Renal pelvis (tissue), 1 donor: ENCODE measurements at regions not wholly inside any gene's neighbourhood (a gene's known extent, or its start where the extent isn't known, plus 50 kb on each side); places are given as distances from the start of the nearest gene placed in this dataset.

Experiments
- DNase-seq: peaks from one replicate; pipeline ENCODE4 v3.0.0-alpha.2; 2013

DNA sequence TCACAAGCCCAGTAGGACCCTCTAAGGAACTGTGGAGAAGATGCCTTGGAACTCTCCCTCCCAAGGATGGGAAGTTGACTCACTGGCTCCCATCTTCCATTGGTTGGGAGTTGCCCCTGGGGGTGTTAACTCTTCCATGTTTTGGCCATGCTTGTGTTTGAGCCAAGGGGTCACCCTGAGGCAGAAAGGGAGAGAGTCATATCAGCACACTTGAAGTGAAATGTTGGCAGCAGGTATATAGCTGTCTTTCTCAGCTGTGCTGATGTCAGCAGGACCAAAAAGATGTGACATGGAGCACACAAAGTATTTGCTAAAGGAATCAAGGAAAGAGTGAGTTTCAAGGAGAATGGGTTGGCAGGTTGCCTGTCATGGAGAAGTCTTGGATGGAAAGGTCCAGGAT lies 359.4 kb downstream of the RPS24 start:
- DNase-seq = no peak

DNA sequence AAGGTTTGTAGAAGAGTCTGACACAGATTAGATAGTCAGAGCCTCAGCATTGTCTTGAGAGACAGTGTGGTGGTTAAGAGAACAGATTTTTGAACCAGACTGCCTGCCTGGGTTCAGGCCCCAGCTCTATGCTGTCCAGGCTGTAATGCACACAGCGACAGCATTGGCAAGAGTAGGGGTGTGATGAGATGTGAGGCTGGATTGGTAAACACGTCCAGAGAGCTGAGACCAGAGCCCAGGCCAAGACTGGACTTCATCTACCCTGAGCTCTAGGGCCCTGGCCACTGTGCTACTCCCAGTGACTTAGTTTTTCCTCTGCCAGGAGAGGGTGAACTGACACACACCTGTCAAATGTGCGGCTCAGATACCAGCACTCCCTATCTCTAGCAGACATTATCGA lies 360.4 kb downstream of the RPS24 start:
- DNase-seq = no peak

DNA sequence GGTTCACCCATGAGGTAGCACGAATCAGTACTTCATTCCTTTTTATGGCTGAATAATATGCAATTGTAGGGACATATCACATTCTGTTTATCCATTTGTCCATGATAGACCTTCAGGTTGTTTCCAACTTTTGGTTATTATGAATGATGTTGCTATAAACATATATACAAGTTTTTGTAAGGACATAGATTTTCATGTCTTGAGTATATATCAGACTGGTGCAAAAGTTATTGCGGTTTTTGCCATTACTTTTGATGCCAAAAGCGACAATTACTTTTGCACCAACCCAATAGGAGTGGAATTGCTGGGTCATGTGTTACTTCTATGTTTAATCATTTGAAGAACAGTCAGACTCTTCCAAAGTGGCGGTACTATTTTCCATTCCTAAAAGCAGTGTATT lies 361.5 kb downstream of the RPS24 start:
- DNase-seq = no peak

DNA sequence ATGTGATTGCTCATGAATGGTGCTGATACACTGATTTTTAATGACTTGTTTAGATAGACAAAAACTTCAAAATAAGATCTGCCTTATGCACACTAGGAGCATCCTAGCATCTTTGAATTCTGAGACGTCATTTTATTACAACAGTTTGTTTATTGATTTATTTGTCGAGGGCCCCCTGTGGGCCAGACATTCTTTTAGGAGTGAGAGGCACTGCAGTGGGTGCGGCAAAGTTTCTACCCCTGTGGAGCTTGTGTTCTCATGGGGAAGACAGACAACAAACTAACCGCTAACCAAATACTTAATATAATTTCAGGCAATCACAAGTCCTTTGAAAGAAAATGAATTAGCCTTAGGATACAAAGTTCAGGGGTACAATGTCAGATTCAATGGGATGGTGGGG lies 363.1 kb downstream of the RPS24 start:
- DNase-seq = no peak

DNA sequence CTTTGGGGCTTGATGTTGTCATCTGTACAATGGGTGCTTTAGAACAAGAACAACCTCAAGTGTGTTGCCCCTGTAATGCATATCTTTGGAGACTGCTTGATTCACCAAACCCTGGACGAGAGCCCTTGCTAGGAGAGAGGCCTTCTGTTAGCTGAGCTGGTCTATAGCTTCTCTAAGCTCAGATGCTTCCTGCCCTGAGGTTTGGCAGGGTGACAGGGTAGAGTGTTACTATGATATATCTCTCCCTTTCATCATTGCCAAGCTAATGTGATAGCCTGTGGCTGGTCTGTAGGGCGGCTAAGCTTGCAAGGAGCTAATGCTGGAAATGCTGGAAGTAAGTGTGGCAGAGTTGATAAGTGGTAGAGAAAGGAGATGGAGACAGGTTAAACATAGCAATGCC lies 364.1 kb downstream of the RPS24 start:
- DNase-seq = no peak

DNA sequence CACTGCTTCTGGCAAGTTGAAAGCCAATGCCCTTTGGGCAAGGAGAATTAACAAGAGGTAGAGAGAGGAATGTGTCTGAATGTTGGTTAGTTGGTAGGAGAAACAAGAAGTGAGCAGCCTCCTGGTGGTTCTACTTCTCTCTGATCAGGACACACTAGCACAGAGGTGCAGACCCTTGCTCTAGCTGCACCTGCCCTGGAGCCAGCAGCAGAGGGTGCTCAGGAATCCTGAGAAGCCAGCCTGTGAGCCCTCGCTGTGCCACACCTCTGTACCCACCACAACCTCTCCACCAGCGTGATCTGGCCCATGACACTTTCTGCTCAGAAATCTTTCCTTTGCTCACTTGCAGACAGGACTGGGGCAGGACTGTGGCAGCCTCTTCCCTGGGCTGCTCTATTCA lies 364.7 kb downstream of the RPS24 start:
- DNase-seq = no peak

DNA sequence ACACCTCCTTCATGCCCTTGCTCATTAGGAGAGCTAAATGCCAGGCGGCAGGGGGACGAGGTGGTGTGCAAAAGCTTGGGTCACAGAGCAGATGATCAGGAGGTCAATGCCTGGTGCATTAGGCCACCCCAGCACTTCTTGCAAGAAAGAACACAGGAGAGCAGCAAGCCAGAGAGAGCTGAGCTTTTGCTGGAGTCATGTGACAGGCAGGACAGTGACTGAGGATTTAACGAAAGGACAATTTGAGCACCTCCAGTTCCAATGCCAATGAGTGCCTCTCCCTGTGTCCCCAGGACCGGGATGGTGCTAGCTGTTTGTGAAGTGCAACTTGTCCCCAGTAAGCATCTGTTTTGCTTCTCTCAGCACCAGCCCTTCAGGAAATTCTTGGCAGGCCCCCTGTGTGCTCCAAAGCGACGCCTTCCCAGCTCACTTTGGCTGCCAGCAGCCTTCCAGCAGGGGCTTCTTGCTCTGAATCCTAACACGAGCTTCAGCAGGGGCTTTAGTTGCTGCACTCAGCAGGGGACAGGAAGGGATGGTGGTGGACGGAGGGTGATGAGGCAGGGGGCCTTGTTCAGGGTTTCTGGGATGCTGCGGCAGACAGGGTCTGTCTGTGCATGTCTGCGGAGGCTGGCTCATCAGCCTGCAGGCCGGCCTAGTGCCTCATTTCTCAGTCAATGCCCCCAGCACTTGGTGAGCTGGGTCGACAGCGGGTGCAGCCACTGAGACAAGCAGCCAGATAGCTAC lies 368.1 kb downstream of the RPS24 start:
- no peak for DNase-seq

DNA sequence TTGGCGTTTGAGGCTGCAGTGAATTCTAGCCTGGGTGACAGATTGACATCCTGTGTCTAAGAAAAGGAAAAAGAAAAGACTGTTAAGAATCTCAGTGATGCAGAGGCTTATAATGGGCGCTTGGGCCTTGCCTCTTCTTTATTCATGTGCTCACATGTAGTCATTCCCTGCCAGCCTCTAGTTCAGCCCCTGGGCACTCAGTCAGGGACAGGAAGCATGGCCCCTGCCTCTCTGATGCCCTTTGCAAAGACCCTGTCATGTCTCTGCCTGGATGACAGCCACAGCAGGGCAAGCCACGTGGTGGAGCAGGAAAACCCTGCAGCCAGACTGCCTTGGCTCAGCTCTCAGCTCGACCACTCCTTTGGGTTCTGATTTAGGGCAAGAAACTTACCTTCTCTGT lies 368.9 kb downstream of the RPS24 start:
- DNase-seq = no peak

DNA sequence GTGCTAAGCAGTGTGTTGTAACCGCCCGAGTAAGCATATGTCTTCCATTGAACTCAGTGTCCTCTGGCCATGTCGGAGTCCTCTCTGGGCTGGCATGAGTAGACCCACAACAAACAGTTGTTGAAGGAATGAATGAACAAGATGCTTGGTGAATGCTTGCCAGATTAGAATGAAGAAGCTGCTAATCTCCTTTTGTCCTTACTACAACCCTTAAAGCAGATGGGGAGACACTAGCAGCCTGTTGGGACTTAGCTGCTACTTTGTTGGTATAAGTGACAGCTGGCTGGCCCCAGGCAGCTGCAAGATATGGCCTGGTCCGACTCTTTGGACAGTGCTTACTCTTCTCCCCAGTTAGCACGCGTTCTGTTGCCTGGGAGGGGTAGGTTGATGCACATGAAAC lies 370.1 kb downstream of the RPS24 start:
- DNase-seq = no peak

DNA sequence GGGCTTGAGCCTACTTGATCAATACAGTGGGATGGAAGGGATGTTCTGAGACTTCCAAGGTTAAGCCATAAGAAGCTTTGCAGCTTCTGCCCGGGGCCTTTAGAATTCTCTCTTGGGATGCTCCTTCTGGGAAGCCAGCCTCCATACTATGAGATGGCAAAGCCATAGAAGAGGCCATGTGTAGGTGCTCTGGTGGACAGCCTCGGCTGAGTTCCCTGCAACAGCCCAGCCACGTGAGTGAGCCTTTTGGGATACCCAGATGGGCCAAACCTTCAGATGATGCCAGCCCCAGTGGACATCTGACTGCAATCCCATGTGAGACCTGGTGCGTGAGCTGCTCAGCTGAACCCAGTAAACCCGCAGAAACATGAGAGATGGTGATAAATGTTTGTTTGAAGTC lies 370.6 kb downstream of the RPS24 start:
- DNase-seq = no peak

DNA sequence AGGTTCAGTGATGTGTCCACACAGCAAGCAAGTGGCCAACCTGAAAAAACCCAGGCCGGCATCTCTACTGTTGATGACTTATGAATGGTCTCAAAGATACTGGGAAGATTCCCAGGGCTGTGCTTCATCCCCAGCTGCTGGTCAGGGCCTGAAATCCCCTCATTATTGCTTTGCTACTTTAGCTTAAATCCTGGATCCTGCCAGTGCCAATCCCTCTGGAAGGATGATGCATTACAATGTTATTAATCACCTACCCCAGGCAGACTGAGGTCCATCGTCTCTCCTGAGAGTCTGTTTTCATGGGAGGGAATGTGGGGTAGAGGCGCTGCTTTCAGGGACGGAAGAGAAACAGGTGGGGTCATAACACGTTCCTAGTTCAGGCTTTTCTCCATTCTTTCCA lies 371.6 kb downstream of the RPS24 start:
- no peak for DNase-seq

DNA sequence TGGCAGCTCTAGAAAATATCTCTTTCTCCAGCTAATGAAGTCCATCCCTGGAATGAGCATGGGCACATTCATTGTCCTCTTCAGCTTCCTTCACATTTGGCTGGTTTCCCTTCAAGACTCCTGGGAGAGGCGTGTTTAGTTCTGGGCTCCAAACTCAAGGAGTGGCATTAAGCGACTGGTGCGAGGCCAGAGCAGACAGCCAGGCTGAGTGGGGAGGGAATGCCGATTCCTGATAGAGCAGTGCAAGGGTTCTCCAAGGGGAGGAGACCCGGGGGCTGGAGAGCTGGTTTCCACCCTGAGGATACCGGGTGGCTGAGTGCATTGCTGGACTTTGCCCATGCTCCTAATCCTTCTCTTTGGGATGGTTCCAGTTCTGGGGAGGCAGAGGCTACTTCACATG lies 372.1 kb downstream of the RPS24 start:
- DNase-seq = no peak

DNA sequence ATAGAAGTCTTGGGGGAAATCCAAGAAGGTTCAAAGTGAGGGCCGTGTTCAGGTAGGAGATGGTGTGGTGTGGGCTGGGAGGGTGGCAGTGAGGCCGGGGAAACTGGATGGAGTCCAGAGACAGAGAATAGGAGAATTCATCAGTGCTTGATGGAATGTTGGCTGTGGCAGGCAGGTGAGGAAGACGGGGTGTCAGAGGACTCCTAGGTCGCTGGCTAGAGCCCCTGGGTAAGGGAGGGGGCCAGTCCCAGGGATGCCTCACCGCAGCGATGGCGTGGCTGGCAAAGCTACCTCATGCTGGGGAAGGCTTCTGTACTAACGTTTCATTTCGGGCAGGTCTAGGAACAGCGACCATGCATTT lies 373.0 kb downstream of the RPS24 start:
- DNase-seq = no peak

DNA sequence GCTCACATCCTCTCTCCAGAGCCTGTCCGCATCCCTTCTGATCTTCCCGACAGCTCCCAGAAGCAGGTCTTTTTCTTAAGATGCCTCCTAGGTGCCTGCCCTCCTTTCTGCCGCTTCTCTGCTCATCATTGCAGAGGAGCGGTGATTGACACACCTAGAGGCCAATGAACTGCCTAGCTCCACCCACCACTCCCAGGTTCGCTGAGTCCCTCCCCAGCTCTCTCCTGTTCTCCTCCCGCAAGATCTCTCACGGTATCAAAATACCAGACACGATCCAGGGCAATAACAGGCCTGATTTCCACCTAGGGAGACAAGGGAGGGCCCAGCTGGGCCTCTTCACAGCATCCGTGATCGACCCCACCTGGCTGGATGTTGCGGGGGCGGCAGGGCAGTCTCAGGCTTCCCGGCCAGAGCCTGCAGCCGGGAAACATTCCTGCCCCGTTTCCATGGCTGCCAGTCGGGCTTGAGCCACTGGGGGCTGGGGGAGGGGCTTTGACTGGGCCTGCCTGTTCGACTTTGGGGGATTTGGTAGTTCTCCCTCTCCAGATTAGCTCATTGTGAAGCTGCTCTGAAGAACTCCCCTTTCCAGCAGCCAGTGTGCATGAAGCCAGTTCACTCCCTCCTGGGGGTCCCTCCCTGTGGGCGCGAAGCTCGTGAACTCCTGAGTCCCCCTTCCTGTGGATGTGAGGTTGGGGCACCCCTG lies 373.5 kb downstream of the RPS24 start:
- peak; percentile 96 for DNase-seq

DNA sequence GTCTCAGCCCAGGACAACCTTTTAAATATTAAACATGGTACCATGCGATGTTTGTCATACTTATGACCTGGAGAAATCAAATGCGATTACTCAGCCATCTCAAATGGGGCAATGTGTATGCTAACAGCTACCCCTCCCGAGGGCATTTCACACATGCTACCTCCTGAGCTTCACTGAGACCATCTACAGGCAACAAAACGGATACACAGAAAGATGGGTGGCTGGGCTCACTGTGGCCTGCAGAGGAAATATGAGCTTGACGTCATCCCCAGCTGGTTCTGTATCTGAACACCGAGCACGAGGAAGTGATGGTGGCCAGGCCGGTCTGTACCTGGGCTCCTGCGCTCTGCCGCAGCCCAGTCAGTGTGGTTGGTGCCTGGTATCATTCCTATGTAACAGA lies 374.3 kb downstream of the RPS24 start:
- no peak for DNase-seq

DNA sequence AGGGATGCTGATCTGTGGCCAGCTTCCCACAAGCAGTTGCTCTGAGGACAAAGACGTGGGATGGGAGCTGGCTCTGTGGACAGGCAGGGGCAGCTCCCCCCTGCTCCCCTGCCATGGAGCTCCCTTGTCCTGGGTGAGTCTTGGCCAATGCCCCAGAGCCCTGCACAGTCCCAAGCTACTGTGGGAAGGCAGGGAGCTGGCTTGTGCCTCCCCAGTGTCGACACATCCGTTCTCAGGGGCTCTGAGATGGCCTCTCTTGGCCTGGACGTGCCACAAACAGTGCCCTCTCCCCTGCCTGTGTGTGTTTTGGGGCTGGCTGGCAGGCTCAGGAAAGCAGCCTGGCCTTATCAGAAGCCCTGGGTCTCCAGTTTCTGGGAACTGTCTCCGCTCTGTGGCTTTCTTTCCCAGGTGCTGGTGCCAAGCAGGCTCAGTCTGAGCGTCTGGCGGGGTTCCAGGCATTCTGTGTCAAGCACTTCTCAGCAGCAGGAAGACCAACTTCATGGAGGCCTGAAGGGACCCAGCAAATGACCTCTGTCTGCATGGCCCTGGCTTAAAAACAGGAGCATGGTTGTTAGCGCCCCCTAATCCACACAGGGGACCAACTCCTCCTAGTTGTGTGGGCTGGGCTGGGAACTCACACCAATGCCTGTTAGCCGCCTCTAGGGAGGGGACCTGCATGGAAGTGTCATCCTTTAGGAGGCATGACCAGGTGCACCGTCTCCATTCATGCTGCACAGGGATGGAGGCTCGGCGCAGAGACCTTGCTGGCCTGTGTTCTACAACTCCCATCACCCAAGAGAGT lies 375.2 kb downstream of the RPS24 start:
- no peak for DNase-seq

DNA sequence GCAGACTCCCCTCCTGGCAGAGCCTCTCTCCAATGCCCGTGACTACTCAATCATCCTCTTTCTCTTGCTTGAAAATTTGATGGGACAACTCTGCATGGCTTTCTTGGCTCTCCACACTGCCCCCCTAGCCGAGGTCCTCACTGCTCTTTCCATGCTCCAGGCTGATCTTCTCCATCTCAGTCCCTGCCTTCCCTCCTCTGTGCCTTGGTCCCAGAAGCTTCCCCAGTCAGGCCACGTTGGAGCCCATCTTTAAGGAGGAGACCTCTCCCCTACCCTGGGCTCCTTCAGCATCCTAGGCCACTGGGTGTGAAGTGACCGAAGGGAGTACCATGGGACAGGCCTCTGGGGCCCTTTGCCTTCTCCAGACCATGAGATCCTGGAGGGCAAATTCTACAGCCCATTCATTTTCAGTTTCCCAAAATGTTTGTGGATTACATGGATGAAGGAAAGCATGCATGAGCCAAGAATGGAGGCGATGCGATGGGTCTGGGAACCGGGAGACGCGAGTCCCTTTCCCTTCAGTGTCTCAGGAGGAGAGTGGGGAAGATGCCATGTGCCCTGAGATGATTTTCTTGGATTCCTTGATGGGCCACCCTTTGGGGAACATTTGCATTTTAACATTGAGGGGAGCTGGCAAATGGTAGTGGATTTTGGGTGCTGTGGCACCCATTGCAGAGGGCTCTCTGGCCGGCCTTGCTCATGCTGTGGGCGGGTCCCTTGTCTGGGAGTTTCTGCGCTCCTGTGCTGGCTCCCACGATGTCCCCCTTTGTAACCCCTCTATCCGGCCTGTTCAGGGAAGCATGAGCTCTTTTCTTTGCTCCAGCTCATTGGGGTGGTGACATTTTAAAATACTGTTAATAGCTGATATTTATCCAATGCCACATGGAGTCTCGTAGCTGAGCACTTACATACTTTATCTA lies 376.6 kb downstream of the RPS24 start:
- DNase-seq = no peak

DNA sequence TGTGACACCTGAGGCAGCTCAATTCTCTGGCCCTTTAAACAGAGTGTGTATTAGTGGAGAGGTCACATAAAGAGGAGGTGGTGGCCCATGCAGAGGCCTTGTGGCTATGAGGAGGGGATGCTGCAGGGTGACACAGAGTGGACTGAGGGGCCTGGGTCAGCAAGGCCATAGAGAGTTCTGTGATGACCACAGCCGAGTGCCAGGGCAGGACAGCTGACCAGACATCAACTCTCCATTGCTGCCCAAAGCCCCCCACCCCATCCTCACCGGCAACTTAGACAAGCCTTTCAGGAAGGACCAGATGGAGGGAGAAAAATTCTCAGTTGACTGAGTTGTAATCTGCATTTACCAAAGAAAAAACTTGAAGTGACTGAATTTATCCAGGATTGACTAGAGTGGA lies 378.1 kb downstream of the RPS24 start:
- no peak for DNase-seq

DNA sequence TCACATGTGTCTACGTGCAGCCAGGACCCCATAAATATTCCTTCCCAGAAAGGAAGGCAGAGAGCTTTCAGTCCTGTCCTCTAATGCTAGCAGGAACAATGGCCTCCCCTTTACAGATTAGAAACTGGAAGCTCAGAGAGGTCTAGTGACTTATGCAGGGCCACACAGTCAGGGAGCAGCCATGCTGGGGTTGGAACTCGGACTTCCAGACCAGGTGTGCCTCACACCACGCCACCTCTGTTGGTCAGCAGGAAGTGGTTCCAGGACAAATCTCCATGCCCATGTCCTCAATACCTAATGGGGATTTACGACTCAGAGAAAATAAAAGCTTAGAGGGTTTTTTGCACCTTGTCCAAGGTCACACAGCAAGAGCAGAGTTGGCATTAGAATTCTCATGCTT lies 378.9 kb downstream of the RPS24 start:
- no peak for DNase-seq

DNA sequence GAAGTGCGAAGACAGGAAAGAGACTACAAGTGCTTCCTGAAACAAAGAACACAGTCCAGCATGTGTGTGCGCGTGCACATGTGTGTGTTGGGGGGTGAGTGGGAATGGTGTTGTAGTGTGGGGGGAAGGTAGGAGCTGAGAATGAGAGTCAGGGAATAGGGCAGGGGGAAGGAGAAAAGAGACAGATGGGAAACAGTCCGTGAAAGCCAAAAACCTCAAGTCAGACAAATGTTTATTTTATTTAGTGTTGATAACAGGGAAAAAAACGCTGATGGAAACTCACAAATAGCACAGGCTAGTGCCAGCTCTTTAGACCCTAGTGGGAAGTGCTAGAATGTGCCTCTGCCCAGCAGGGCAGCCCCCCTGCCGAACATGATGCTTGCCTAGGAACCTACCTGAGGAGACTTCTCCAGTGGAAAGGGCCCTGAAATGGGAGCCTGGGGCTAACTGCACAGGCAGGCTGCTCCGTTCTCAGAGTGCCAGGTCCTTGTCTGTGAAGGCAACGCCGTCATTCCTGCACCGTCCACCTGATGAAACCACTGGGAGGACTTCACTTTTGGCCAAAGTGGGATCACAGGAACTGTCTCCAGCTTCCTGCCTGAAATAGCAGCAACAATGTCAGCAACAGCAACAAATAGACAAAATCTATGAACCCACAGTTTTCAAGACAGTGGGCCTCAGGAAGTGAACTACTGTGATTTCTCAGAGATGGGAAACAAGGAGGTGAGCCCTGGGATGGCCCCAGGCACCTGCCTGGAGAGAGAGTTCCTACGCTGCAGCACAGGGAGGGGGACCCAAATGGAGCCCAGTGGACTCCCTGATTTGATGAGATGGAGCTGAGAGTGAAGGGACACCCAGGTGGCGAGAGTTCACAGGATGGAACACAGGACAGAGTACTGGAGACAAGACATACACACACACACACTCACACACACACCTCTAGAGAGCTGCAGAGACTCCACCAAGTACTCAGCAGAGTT lies 379.7 kb downstream of the RPS24 start:
- DNase-seq = no peak

DNA sequence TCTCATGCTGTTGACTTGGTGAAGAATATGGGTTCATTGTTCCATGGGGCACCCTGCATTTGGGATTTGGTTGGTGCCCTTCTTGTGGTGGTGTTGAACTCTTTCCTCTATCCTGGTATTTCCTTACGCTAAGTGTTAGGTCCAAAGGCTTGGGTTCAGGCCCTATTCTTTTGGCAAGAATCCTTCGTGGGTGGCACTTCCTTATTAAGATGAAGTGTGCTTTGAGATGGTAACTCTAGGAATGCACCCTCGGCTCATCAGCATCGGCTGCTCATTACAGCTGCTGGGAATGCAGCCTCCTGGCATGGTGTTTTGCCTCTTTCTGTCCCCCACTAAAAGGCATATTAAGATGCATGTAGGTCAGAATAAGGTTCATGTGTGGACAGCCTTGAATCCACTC lies 380.7 kb downstream of the RPS24 start:
- no peak for DNase-seq
